Coronary artery (tissue), 2 donors: ENCODE measurements at regions not wholly inside any gene's neighbourhood (a gene's known extent, or its start where the extent isn't known, plus 50 kb on each side); places are given as distances from the start of the nearest gene placed in this dataset.

Experiments
- DNase-seq: peaks from one replicate; pipeline ENCODE4 v3.0.0-alpha.2; 2017; ENCODE audit warnings: low spot score
- H3K27ac ChIP-seq, 2 donors: fragments of 200-600 bp; sonication (generic); one replicate each; pipeline ENCODE4 v1.5.1; 2016 to 2019
- H3K4me3 ChIP-seq: fragments of 200-600 bp; sonication (generic); 2 replicates; pipeline ENCODE4 v1.5.1; 2016; ENCODE audit warnings: mild to moderate bottlenecking, moderate library complexity
- CTCF ChIP-seq: fragments of 200-600 bp; sonication (generic); IDR thresholded peaks from one replicate; pipeline ENCODE4 v1.5.1; 2019; ENCODE audit warnings: antibody characterized with exemption

DNA sequence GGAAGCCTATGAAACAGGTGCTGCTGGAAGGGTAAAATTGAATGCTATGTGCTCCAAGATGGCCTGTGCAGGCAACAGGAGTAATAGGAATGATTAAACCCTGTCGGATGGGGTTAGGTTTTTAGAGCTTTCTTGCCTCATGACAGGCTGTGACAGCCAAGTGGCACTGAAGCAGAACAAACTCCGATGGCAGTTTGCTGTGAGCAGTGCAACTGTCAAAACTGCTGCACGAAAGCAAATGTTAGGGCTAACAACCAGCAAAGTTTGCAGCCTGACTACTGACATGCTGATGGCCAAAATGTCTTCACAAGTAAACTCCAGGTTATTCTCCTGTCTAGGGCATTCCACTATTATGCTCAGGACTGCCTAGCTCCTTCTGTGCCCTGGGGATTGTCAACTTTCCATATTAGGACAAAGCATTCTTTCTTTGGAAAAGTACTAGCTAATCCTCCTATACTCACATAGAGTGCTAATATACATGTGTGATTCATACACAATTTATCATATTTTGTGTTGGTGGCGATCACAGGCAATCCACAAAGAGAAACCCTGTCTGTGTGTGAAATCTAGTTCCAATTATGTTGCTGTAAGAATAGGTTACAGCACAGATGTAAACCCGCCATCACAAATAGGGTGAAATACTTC, 486.6 kb upstream of the TENM3 start:
- Histone ChIP-seq H3K4me3 (no peak overlapping the region), H3K27ac (no peak overlapping the region)
- TF ChIP-seq CTCF = no peak
- DNase-seq = no peak

- Histone ChIP-seq H3K4me3 (no peak overlapping the region), H3K27ac (no peak overlapping the region)
- DNase-seq = no peak
- no peak for TF ChIP-seq CTCF
Measured at GRCh38 chr4:181757098-181757497, 486.1 kb upstream of the TENM3 start.

DNA sequence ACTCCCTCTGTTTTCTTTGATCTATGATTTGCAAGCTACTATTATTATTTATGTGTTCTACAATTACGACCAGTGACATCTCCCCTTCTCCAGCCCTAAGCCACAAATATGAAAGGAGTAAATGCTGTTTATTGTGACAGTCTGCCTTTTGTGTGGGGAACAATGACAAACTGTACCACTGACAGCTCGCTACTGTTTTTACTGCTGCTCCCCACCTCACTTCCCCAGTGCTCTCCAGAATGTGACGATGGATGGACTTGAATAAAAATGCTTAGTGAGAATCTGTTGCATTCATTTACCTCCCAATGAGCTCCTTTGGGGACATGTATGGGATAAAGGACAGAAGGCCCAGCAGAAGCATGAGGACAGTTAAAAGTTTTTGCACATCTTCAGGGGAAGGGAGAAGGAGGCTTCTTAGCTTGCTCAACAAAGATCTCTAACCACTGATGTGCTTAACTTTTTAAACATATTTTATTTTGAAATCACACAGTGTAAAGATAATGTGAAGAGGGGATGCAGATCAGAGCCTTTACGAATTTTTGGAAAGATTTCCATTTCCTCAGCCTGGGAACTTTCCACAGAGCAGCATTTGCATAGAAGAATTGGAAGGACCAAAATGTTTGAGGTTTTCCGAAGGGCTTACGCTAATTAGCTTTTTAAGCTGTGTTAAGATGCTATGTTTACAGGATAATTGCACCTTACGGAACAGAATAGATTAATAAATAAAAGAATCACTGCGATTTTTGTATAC, 485.1 kb upstream of the TENM3 start:
- no peak overlapping the region for H3K4me3 ChIP-seq
- DNase-seq = no peak
- TF ChIP-seq CTCF = no peak
- H3K27ac ChIP-seq = no peak overlapping the region

- no peak for TF ChIP-seq CTCF
- Histone ChIP-seq H3K4me3 (no peak overlapping the region), H3K27ac (no peak overlapping the region)
- DNase-seq = no peak
Measured at GRCh38 chr4:181760560-181760959, 482.6 kb upstream of the TENM3 start.

- no peak for TF ChIP-seq CTCF
- H3K27ac ChIP-seq = no peak overlapping the region
- no peak for DNase-seq
- no peak overlapping the region for H3K4me3 ChIP-seq
Measured at GRCh38 chr4:181761156-181761555, 482.0 kb upstream of the TENM3 start.

DNA sequence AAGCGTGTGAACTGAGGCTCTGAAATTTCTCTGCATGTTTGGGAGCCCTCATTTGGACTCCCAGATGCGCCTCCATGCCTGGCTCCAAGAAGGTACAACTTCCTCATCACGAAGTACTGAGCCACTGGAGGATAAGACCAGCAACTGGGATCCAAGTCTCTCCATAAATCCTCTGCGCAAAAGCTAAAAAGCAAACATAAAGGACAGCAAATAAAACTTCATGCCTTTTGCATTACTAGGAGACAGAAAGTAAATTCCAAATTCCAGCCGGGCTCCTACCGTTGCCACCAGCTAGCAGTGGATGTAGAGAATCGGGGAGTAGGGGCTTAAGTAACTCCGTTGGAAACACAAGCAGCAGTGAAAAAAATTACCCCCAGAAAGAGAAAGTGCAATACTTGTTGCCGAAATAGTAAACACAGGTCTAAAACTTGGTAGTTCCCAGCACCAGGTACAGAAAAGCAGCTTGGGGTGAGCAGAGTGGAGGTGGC, 477.1 kb upstream of the TENM3 start:
- DNase-seq = no peak
- H3K27ac ChIP-seq = no peak overlapping the region
- TF ChIP-seq CTCF = no peak
- H3K4me3 ChIP-seq = no peak overlapping the region

- no peak for TF ChIP-seq CTCF
- DNase-seq = no peak
- H3K27ac ChIP-seq = no peak overlapping the region
- no peak overlapping the region for H3K4me3 ChIP-seq
Measured at GRCh38 chr4:181770971-181771370, 472.2 kb upstream of the TENM3 start.
